GM23338 (cell line): ENCODE measurements at regions not wholly inside any gene's neighbourhood (a gene's known extent, or its start where the extent isn't known, plus 50 kb on each side); places are given as distances from the start of the nearest gene placed in this dataset.

Experiments used
- ATAC-seq: fragments of 200-7000 bp; cut with Tn5 transposase; 3 replicates; pipeline ENCODE4 v1.9.1; 2020
- DNase-seq: peaks from one replicate; pipeline ENCODE4 v3.0.0-alpha.2; 2015; ENCODE audit warnings: low spot score
- H2AFZ ChIP-seq: fragments of 200-600 bp; sonication (generic); 2 replicates; pipeline ENCODE4 v1.8.0; 2016; ENCODE audit warnings: antibody characterized with exemption, mild to moderate bottlenecking, moderate library complexity
- H3F3A ChIP-seq: fragments of 200-600 bp; sonication (generic); replicated peaks from 2 replicates; pipeline ENCODE4 v1.8.0; 2017; ENCODE audit warnings: antibody characterized with exemption, mixed run types, low read depth
- H3K27ac ChIP-seq: fragments of 200-600 bp; sonication (generic); 2 replicates; pipeline ENCODE4 v1.6.1; 2016; ENCODE audit warnings: low read depth
- H3K27me3 ChIP-seq: fragments of 200-600 bp; sonication (generic); 2 replicates; pipeline ENCODE4 v1.8.0; 2016; ENCODE audit warnings: mild to moderate bottlenecking, mixed run types, moderate library complexity; ENCODE audit not compliant: insufficient read depth
- H3K36me3 ChIP-seq: fragments of 200-600 bp; sonication (generic); 2 replicates; pipeline ENCODE4 v1.8.0; 2016; ENCODE audit warnings: mild to moderate bottlenecking; ENCODE audit not compliant: insufficient read depth
- H3K4me1 ChIP-seq: fragments of 200-600 bp; sonication (generic); 2 replicates; pipeline ENCODE4 v1.8.0; 2016; ENCODE audit warnings: mild to moderate bottlenecking, moderate library complexity; ENCODE audit not compliant: insufficient read depth
- H3K4me2 ChIP-seq: fragments of 200-600 bp; sonication (generic); 2 replicates; pipeline ENCODE4 v1.7.1; 2017; ENCODE audit warnings: mixed run types
- H3K4me3 ChIP-seq: fragments of 200-600 bp; sonication (generic); 2 replicates; pipeline ENCODE4 v1.6.1; 2016; ENCODE audit warnings: mixed run types
- H3K79me2 ChIP-seq: fragments of 200-600 bp; sonication (generic); replicated peaks from 2 replicates; pipeline ENCODE4 v1.8.0; 2017; ENCODE audit warnings: mild to moderate bottlenecking; ENCODE audit not compliant: insufficient read depth
- H3K9me2 ChIP-seq: fragments of 200-600 bp; sonication (generic); 2 replicates; pipeline ENCODE4 v1.8.0; 2017; ENCODE audit not compliant: insufficient read depth
- H4K20me1 ChIP-seq: fragments of 200-600 bp; sonication (generic); replicated peaks from 2 replicates; pipeline ENCODE4 v1.8.0; 2017; ENCODE audit warnings: mild to moderate bottlenecking; ENCODE audit not compliant: insufficient read depth
- H3K27ac Mint-ChIP-seq: 2 replicates; pipeline ENCODE4 v1.8.0; 2020; ENCODE audit warnings: inconsistent platforms, mild to moderate bottlenecking, moderate library complexity, mixed read lengths
- H3K27me3 Mint-ChIP-seq: 3 replicates; pipeline ENCODE4 v1.8.0; 2022; ENCODE audit warnings: low read depth, mild to moderate bottlenecking, moderate library complexity, mixed read lengths, inconsistent platforms; ENCODE audit not compliant: insufficient read depth, poor library complexity
- H3K36me3 Mint-ChIP-seq: 3 replicates; pipeline ENCODE4 v1.8.0; 2021; ENCODE audit warnings: low read depth, mild to moderate bottlenecking, inconsistent platforms, moderate library complexity, mixed read lengths
- H3K4me1 Mint-ChIP-seq: 3 replicates; pipeline ENCODE4 v1.8.0; 2020; ENCODE audit warnings: mild to moderate bottlenecking, inconsistent platforms, mixed read lengths
- H3K4me3 Mint-ChIP-seq: 3 replicates; pipeline ENCODE4 v1.8.0; 2021; ENCODE audit warnings: moderate library complexity, mild to moderate bottlenecking, inconsistent platforms, mixed read lengths
- H3K9me3 Mint-ChIP-seq: 3 replicates; pipeline ENCODE4 v1.8.0; 2020; ENCODE audit warnings: moderate library complexity, mild to moderate bottlenecking, inconsistent platforms, mixed read lengths
- CREB1 ChIP-seq: fragments of 250-450 bp; sonication (Bioruptor Pico); IDR thresholded peaks from 2 replicates; pipeline ENCODE4 v1.5.0; 2020; ENCODE audit warnings: low read depth, mild to moderate bottlenecking, moderate library complexity
- ETS1 ChIP-seq: IDR thresholded peaks from 2 replicates; pipeline ENCODE4 v1.6.1; 2016; ENCODE audit warnings: antibody characterized with exemption
- EZH2 ChIP-seq: fragments of 200-600 bp; sonication (generic); IDR thresholded peaks from one replicate; pipeline ENCODE4 v1.8.0; 2017; ENCODE audit warnings: antibody characterized with exemption, mild to moderate bottlenecking, low read depth; ENCODE audit not compliant: unreplicated experiment
- EZH2phosphoT487 ChIP-seq: fragments of 200-600 bp; sonication (generic); IDR thresholded peaks from one replicate; pipeline ENCODE4 v1.8.1; 2018; ENCODE audit warnings: antibody characterized with exemption; ENCODE audit not compliant: unreplicated experiment
- JUNB ChIP-seq: IDR thresholded peaks from one replicate; pipeline ENCODE4 v1.6.1; 2016; ENCODE audit warnings: antibody characterized with exemption; ENCODE audit not compliant: unreplicated experiment
- NANOG ChIP-seq: IDR thresholded peaks from 2 replicates; pipeline ENCODE4 v1.6.1; 2016; ENCODE audit warnings: antibody characterized with exemption, borderline replicate concordance
- POLR2AphosphoS5 ChIP-seq: IDR thresholded peaks from 2 replicates; pipeline ENCODE4 v1.6.1; 2016; ENCODE audit warnings: antibody characterized with exemption, low read depth
- REST ChIP-seq: IDR thresholded peaks from one replicate; pipeline ENCODE4 v1.6.1; 2018; ENCODE audit warnings: antibody characterized with exemption; ENCODE audit not compliant: unreplicated experiment
- STAT1 ChIP-seq: IDR thresholded peaks from one replicate; pipeline ENCODE4 v1.6.1; 2016; ENCODE audit warnings: antibody characterized with exemption; ENCODE audit not compliant: unreplicated experiment
- ZNF114 ChIP-seq: fragments of 250-450 bp; sonication (Bioruptor Pico); IDR thresholded peaks from 2 replicates; pipeline ENCODE4 v1.5.0; 2020; ENCODE audit warnings: mild to moderate bottlenecking, moderate library complexity
- ZNF331 ChIP-seq: fragments of 250-450 bp; sonication (Bioruptor Pico); IDR thresholded peaks from 2 replicates; pipeline ENCODE4 v1.5.0; 2020; ENCODE audit warnings: low read depth, mild to moderate bottlenecking, moderate library complexity
- ZNF462 ChIP-seq: fragments of 250-450 bp; sonication (Bioruptor Pico); IDR thresholded peaks from 2 replicates; pipeline ENCODE4 v1.5.0; 2020; ENCODE audit warnings: mild to moderate bottlenecking, moderate library complexity
- TF ChIP-seq, protein P1 (sequence below), 2 experiments: fragments of 200-600 bp in 1 of 2; sonication (generic) in 1 of 2; conservative IDR thresholded peaks; 2 replicates each; pipeline versions ENCODE4 v1.5.1 to v1.6.1; 2016 to 2017; ENCODE audit warnings: antibody characterized with exemption in 2 of 2, low read depth in 2 of 2, mild to moderate bottlenecking in 2 of 2, moderate library complexity in 1 of 2

GRCh38 chr13:76389321-76389720 lies 496.9 kb downstream of the KCTD12 start:
- DNase-seq (no peak), ATAC-seq (no peak)
- Histone ChIP-seq H4K20me1 (no peaks in the 10 kb centered on the region), H3F3A (no peaks in the 10 kb centered on the region), H3K27ac (no peak overlapping the region), H2AFZ (peak overlapping the region; percentile 44; the same call in 1 of the 2 replicates), H3K79me2 (no peaks in the 10 kb centered on the region), H3K4me1 (peaks cover 12% of the 10 kb centered on the region), H3K36me3 (no peaks in the 10 kb centered on the region), H3K4me2 (no peak overlapping the region), H3K27me3 (no peaks in the 10 kb centered on the region), H3K9me2 (no peaks in the 10 kb centered on the region), H3K4me3 (no peak overlapping the region)
- Mint-ChIP-seq H3K4me1 (peaks cover 9% of the 10 kb centered on the region; the same call in 2 of the 3 replicates), H3K27me3 (no peaks in the 10 kb centered on the region), H3K4me3 (no peak overlapping the region), H3K27ac (no peak overlapping the region), H3K9me3 (no peaks in the 10 kb centered on the region), H3K36me3 (no peaks in the 10 kb centered on the region)
- TF ChIP-seq ZNF462 (CRISPR knock-in tag) = no peak
- no peak for TF ChIP-seq STAT1
- no peak for TF ChIP-seq JUNB
- TF ChIP-seq POLR2AphosphoS5 = no peak
- no peak for TF ChIP-seq NANOG
- no peak for TF ChIP-seq ETS1
- no peak for TF ChIP-seq ZNF114 (CRISPR knock-in tag)
- TF ChIP-seq, protein P1, sequence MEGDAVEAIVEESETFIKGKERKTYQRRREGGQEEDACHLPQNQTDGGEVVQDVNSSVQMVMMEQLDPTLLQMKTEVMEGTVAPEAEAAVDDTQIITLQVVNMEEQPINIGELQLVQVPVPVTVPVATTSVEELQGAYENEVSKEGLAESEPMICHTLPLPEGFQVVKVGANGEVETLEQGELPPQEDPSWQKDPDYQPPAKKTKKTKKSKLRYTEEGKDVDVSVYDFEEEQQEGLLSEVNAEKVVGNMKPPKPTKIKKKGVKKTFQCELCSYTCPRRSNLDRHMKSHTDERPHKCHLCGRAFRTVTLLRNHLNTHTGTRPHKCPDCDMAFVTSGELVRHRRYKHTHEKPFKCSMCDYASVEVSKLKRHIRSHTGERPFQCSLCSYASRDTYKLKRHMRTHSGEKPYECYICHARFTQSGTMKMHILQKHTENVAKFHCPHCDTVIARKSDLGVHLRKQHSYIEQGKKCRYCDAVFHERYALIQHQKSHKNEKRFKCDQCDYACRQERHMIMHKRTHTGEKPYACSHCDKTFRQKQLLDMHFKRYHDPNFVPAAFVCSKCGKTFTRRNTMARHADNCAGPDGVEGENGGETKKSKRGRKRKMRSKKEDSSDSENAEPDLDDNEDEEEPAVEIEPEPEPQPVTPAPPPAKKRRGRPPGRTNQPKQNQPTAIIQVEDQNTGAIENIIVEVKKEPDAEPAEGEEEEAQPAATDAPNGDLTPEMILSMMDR (conservative IDR thresholded peaks at IDR 0.05; ENCODE audit: low read depth in 2 of 2) = no peak
- TF ChIP-seq EZH2phosphoT487 = no peak
- TF ChIP-seq EZH2 = no peak
- no peak for TF ChIP-seq CREB1 (CRISPR knock-in tag)
- no peak for TF ChIP-seq REST
- TF ChIP-seq ZNF331 (CRISPR knock-in tag) = no peak
